ENCODE measurements at regions not wholly inside any gene's neighbourhood (a gene's known extent, or its start where the extent isn't known, plus 50 kb on each side); places are given as distances from the start of the nearest gene placed in this dataset.

DNA sequence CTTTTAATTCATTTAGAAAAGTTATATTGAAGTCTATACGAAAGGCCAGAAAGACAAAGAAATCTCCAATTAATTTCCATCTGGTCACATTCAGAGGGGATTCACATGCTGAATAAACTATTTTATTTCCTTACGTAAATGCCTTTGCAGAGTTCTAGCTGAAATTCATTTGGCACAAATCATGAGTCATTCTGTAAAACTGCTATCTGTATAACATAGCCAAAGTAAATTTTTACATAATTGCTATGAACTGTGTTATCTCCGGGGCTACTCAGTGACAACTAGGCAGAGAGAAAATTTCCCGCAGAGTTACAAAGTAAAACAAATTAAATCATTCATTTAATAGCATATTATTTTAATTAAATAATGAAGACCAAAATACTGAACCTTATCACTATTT lies 463.2 kb upstream of the ADAMTS16 start:
- Histone ChIP-seq H3K27me3 (no peaks in the 10 kb centered on the region), H3K9me3 (no peaks in the 10 kb centered on the region), H3K4me3 (no peak overlapping the region), H3K27ac (no peak overlapping the region), H3K4me1 (no peaks in the 10 kb centered on the region), H3K36me3 (no peaks in the 10 kb centered on the region)
- intact Hi-C loops (cut with DNase I), result no loop called here
- DNase-seq (ENCODE audit: extremely low spot score in 2 of 2), result no peak
- TF ChIP-seq, protein P1, sequence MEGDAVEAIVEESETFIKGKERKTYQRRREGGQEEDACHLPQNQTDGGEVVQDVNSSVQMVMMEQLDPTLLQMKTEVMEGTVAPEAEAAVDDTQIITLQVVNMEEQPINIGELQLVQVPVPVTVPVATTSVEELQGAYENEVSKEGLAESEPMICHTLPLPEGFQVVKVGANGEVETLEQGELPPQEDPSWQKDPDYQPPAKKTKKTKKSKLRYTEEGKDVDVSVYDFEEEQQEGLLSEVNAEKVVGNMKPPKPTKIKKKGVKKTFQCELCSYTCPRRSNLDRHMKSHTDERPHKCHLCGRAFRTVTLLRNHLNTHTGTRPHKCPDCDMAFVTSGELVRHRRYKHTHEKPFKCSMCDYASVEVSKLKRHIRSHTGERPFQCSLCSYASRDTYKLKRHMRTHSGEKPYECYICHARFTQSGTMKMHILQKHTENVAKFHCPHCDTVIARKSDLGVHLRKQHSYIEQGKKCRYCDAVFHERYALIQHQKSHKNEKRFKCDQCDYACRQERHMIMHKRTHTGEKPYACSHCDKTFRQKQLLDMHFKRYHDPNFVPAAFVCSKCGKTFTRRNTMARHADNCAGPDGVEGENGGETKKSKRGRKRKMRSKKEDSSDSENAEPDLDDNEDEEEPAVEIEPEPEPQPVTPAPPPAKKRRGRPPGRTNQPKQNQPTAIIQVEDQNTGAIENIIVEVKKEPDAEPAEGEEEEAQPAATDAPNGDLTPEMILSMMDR (IDR thresholded peaks at IDR 0.05), result no peak
- no peak for TF ChIP-seq POLR2AphosphoS5 (IDR thresholded peaks at IDR 0.05; ENCODE audit: insufficient read depth in 1 of 2, low read depth in 1 of 2)
- no peak for TF ChIP-seq POLR2A (IDR thresholded peaks at IDR 0.05)

DNA sequence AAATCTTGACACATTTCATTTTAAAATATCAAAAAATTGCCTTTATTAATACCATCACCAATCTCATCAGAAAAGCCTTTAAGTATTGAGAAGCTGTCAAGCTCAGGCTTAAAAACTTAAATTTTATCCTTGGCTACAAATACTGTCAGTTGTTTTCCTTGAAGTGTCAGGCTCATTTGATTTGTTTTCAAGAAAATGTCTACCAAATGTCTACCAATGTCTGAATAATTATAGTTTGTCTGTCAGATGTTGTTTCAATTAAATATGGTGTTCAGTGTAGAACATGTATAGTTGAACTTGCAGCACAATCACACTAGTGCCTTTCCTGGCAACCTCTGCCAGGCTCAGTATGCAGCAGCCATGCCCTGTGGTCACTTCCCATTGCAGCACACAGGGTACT lies 455.2 kb upstream of the ADAMTS16 start:
- H3K4me1 ChIP-seq, result no peaks in the 10 kb centered on the region
- intact Hi-C loops (cut with DNase I), result no loop called here

DNA sequence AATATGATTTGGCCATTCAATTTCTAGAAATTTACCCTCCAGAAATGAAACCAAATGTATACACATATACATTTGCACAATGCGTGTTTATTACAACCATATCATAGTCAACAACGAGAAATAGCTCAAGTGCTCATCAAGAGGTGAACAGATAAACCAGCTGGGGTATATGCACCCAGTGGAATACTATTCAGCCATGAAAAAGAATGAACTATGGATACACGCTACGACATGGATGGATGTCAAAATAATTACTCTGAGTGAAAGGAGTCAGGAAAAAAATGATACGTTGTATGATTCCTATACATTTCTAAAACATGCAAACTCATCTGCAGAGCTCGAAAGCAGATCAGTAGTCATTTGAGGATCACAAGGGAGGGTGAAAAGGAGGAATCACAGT lies 441.5 kb upstream of the ADAMTS16 start:
- H3K27me3 ChIP-seq, result no peaks in the 10 kb centered on the region
- TF ChIP-seq POLR2A (IDR thresholded peaks at IDR 0.05), result no peak
- no peak for TF ChIP-seq POLR2AphosphoS5 (IDR thresholded peaks at IDR 0.05; ENCODE audit: insufficient read depth in 1 of 2, low read depth in 1 of 2)
- TF ChIP-seq, protein P1 (IDR thresholded peaks at IDR 0.05), result no peak
- no peak for DNase-seq (ENCODE audit: extremely low spot score in 2 of 2)
- no peaks in the 10 kb centered on the region for H3K4me1 ChIP-seq
- no peak overlapping the region for H3K4me3 ChIP-seq
- no peaks in the 10 kb centered on the region for H3K9me3 ChIP-seq
- no peak overlapping the region for H3K27ac ChIP-seq
- intact Hi-C loops (cut with DNase I), result no loop called here
- no peaks in the 10 kb centered on the region for H3K36me3 ChIP-seq

More for the DNA sequence above, 455.2 kb upstream of the ADAMTS16 start:
- no peak overlapping the region for H3K4me3 ChIP-seq
- no peak for DNase-seq (ENCODE audit: extremely low spot score in 2 of 2)
- no peaks in the 10 kb centered on the region for H3K36me3 ChIP-seq
- TF ChIP-seq POLR2A (IDR thresholded peaks at IDR 0.05), result no peak
- TF ChIP-seq POLR2AphosphoS5 (IDR thresholded peaks at IDR 0.05; ENCODE audit: insufficient read depth in 1 of 2, low read depth in 1 of 2), result no peak
- TF ChIP-seq, protein P1 (IDR thresholded peaks at IDR 0.05), result no peak
- no peak overlapping the region for H3K27ac ChIP-seq
- H3K27me3 ChIP-seq, result no peaks in the 10 kb centered on the region
- H3K9me3 ChIP-seq, result peaks cover 3% of the 10 kb centered on the region

DNA sequence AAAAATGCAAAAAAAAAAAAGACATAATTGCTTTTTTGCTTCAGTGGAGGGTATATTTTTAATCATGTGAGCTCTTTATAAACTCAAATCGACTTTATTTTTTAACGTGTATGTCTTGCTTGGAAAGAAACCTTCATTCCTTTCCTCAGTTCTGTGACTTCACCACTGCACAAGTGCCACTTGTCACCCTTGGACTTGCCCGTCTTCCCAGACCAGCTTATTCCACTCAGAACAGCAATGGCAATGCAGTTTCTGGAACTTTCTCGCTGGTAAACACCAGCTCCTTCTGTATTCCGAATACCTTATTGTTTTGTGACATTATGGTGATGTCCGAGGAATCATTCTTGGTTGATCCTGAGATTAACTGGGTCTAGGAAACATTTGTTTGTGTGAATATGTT lies 440.5 kb upstream of the ADAMTS16 start:
- H3K27ac ChIP-seq, result no peak overlapping the region
- TF ChIP-seq POLR2A (IDR thresholded peaks at IDR 0.05) (no peak), POLR2AphosphoS5 (IDR thresholded peaks at IDR 0.05; ENCODE audit: insufficient read depth in 1 of 2, low read depth in 1 of 2) (no peak)
- TF ChIP-seq, protein P1 (IDR thresholded peaks at IDR 0.05), result no peak

DNA sequence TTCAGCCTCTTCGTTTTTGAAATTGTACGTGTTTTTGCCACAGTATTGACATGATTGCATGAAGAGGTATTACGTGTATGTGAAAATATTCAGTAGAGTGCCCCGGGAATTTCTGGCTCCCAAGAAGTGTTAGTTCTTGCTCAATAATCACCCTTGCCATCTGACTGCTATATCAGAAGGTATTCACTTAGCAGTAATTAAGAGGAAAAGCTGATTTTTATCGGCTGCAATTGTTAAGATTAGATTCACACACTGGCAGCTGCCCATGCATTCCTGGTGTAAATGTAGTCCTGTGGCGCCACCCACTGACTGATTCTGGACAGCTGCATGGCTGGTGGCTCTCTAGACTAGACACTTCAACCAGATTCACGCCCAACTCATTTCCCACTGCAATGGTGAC lies 440.1 kb upstream of the ADAMTS16 start:
- TF ChIP-seq, protein P1 (IDR thresholded peaks at IDR 0.05), result peak in 1 of 3 experiments; percentile 34
- TF ChIP-seq POLR2AphosphoS5 (IDR thresholded peaks at IDR 0.05; ENCODE audit: insufficient read depth in 1 of 2, low read depth in 1 of 2), result no peak
- no peaks in the 10 kb centered on the region for H3K4me1 ChIP-seq
- H3K27me3 ChIP-seq, result no peaks in the 10 kb centered on the region
- no peaks in the 10 kb centered on the region for H3K36me3 ChIP-seq
- no peak for DNase-seq (ENCODE audit: extremely low spot score in 2 of 2)
- H3K9me3 ChIP-seq, result no peaks in the 10 kb centered on the region
- no peak overlapping the region for H3K4me3 ChIP-seq
- intact Hi-C loops (cut with DNase I), result no loop called here
- H3K27ac ChIP-seq, result no peak overlapping the region

More for the DNA sequence above, 440.5 kb upstream of the ADAMTS16 start:
- H3K4me3 ChIP-seq, result no peak overlapping the region
- H3K4me1 ChIP-seq, result no peaks in the 10 kb centered on the region
- no peaks in the 10 kb centered on the region for H3K36me3 ChIP-seq
- intact Hi-C loops (cut with DNase I), result no loop called here
- H3K9me3 ChIP-seq, result no peaks in the 10 kb centered on the region
- no peaks in the 10 kb centered on the region for H3K27me3 ChIP-seq
- no peak for DNase-seq (ENCODE audit: extremely low spot score in 2 of 2)
